Suppressor macrophage treated with lipopolysaccharide for 4 hours (primary cell): ENCODE measurements at regions not wholly inside any gene's neighbourhood (a gene's known extent, or its start where the extent isn't known, plus 50 kb on each side); places are given as distances from the start of the nearest gene placed in this dataset.
A peak's percentile ranks its signal among the peaks of the same experiment; 100 is the strongest.

Experiments used
- DNase-seq: peaks from one replicate; pipeline ENCODE4 v3.0.0-alpha.2; 2020

- DNase-seq, result peak; percentile 67
Observed at GRCh38 chr20:52242237-52243230, 51.0 kb upstream of the ZFP64 start.
